GM21390 (cell line): ENCODE measurements at regions not wholly inside any gene's neighbourhood (a gene's known extent, or its start where the extent isn't known, plus 50 kb on each side); places are given as distances from the start of the nearest gene placed in this dataset.
"Not testable (repeated sequence)": the region's sequence is repeated elsewhere in the genome, so short reads cannot be mapped to it uniquely, and the experiment has no call there.

ENCODE experiments used
- ATAC-seq: cut with Tn5 transposase; IDR thresholded peaks from one replicate; pipeline ENCODE4 v1.9.1; 2021; ENCODE audit not compliant: unreplicated experiment

DNA sequence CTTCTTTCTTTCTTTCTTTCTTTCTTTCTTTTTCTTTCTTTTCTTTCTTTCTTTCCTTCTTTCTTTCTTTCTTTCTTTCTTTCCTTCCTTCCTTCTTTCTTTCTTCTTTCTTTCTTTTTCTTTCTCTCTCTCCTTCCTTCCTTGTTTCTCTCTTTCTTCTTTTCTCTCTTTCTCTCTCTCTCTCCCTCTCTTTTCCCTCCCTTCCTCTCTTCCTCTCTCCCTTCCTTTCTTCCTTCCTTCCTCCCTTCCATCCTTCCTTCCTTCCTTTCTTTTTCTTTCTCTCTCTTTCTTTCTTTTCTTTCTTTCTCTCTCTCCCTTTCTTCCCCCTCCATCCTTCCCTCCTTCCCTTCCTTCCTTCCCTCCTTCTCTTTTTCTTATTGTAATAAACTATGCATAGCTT, 105.5 kb downstream of the ZBTB18 start:
- not testable (repeated sequence) for ATAC-seq

DNA sequence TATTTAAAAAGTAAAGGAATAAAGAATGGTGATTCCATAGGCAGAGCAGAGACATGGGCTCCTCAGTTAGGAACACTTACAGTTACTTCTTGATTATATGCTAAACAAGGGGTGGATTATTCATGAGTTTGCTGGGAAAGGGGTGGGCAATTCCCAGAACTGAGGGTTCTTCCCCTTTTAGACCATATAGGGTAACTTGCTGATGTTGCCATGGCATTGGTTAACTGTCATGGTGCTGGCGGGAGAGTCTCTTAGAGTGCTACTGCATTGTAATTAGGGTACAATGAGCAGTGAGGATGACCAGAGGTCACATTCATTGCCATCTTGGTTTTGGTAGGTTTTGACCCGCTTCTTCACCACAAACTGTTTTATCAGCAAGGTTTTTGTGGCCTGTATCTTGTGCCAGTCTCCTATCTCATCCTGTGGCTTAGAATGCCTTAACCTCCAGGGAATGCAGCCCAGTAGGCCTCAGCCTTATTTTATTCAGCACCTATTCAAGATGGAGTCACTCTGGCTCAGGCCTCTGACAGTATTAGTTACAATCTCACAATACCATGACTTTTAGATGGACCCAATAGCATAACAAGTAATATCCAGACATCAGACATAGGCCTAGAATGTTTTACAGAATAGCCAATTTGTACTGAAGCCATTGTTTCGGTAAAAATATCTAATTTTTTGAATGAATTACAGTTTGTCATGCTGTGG, 106.8 kb downstream of the ZBTB18 start:
- ATAC-seq, result no peak

DNA sequence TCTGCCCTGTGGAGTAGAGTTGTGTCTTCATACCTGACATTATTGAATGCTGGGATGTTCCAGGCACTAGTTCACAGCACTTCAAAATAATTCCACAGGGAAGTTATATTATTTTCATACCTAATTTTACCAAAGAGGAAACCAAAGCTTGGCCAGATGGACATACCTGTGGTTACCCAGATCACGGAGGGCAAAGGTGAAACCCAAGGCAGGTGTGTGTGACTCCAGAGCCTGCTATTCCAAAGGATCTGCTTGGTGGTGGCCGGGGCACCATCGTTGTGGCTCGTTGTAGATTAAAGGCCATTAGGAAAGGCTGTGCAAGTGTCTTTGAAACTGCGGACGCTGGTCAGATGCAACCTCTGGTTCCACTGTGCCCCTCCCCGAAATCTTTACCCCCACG, 108.6 kb downstream of the ZBTB18 start:
- ATAC-seq, result no peak

DNA sequence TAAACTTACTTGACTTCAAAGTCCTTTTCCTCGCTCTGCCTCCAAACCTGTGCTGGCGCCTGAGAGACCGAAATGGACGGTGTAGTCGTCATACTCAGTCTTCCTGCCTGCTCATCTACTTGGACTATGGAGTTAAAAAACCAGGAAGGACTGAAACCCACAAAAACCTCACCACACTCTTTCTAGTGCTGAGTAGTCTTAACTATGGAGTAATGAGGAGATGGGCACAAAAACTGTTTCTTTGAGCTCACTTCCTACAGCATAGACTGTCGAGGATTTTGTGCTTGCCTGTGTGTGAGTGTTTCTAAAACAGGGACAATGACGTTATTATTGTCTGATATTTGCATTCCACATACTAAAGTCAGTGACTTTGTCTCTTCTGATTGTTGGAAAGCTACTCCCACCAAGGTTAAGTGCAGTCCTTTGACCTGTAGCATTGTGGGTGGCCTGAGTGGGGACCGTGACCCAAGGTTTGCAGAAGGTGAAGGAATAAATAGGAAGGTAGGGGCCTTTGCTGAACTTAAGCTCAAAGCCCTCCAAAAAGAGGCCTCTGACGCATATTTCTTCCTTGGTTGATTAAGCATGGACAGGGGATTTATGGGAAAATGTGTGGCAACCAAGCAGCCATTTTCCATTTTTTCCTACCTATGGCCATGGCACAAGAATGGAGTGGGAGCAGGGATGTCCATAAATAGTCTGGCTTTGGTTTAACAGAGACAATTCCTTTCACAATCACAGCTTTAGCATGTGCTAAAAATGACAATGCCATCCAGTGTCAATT, 109.6 kb downstream of the ZBTB18 start:
- ATAC-seq, result no peak

DNA sequence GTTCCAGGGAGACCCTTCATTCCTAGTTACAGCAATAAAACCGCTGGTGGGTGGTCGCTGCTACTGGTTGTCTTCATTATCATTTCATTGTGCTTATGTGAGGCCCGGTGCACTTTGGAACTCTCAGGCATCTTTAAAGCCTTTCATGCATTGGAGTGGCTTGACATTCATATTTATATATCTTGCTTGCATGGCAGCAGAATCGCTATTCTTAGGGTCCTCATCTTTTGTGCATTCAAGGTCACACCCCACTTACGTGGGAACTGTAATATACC, 110.1 kb downstream of the ZBTB18 start:
- ATAC-seq, result no peak

DNA sequence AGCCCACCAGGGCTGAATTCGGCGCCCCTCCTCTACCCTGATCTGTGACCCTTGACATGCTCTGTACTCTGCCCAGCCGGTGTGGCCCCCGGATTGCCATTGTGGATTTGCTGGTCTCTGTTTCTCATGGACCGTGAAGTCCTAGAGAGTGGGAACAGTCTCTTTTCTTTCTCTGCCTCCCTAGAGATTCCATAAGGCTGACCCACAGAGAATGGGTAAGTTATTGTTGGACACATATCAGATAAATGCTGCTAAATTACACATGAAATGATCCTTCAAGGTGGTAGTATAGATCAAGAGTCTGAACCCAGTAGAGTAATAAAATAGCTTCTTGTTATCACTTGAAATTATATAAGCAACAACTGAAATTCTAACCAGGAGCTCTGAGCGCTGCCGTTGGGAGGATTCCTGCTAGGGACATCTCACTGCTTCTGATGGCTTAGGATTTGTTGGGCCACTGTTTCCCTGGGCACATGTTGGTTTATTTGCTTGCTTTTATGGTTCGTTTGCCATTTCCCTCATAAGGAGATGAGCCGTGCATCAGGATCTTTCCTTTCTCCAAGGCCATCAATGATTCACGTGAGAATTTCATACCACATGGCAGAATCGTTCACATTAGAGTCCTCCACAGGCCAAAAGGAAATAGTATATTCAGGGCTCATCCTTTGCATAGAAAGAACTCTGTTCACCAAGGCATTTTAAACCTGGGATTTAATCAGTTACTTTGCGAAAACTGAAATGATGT, 111.9 kb downstream of the ZBTB18 start:
- ATAC-seq, result no peak

DNA sequence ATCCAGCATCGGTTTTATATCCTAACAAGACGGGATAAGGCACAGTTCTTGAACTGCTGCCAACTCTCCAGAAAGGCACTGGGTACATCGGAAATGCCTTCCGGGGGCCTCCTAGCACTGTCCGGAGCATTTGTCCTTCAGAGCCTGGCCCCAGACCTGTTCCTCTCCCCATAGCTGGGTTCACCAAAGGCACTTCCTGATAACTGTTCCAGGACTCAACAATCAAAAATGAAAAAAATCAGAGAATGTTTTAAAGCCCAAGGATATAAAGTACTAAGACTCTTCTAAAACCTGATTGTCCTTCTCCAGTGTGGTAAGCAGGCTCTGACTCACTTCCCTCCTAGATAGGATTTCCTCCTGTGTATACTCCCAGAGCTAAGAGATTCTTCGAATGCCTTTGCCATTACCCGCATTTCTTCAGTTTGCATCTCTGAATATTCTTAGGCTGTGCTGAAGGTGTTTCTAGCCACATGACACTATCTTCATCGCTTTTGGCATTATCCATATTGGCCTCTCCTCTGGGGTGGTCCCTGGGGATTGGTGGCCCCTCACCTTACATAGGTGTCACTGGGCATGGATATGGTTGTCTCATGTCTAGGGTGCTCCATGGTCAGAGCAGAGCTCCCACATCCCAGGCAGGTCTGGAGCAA, 112.9 kb downstream of the ZBTB18 start:
- no peak for ATAC-seq

DNA sequence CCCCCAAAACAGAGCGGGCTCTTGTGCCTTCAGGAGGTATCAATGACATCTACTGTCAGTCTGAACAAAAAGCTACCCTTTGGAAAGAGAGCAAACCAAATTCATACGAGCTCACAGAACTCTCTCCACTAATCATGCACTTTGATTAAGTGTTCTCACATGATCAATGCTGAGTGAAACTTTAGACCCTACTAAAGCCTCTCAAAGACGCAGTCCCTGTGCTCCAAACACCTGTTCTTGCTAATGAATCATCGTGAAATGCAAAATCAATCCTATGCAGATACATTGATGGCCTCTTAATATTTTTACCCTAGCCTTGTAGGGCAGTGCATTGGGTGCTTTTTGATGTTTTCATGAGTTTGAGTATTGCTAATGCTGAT, 113.4 kb downstream of the ZBTB18 start:
- no peak for ATAC-seq

DNA sequence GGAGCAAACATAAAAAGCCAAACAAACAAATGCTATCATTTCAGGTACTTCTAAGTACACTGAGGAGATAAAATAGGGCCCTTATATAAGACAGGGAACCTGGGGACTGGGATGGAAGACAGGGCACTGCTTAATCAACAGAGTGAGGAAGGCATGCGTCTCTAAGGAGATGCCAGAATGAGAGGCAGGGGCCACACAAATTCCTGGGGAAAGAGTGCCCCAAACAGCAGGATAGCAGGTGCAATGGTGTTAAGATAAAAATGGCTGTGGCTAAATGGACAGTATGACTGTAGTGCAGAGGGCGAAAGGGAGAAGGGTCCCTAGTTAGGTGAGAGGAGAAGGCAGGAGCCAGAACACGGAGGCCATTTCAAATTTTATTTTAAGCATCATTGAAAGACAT, 113.9 kb downstream of the ZBTB18 start:
- ATAC-seq, result no peak

DNA sequence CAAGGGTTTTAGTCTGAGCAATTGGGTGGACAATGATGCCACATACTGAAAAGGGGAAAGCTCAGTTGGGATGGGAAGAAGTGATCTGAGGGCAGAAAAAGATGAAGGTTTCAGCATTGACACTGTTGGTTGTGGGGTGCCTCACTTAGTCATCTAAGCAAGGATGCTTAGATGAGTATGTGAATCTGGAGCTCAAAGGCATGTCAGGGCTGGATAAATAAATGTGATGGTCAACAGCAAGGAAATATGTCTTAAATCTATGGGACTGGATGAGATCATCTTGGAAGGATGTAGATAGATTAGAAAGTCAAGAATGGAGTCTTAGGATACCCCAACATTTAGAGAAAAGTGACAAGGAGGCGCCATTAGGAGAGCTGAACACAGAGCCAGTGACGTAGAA, 114.6 kb downstream of the ZBTB18 start:
- no peak for ATAC-seq

DNA sequence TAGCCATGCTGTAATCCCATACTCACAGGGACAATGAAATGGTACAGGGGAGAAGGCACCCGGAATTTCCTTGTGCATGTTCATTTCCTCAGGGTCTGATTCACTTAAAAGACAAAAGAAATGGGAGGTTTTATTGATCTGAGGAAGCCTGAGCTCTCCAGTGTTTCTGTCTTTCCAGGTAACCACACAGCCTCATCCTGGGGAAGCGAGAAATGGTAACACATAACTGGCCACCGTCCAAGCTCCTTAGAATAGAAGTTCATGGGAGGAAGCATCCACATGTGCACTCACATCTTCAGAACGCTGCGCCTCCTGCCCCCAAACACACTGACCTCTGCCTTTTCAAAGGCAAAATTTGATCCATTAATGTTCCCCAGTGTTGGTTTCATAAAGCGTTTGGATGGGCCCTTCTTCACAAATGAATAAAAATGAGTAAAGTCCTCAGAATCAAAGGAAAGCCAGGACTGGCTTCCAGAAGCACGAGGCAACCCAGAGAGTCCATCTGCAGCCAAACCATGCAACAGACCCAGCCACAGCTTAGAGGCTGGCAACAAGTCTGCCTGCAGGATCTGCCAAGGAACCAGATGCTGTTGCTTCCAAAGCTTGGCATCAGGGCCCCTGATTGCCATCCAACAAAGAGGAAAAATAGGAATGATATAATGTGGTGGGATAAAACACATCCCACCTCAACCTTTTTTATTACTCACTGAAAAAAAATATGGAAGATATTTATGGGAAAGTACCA, 120.3 kb downstream of the ZBTB18 start:
- ATAC-seq, result no peak

DNA sequence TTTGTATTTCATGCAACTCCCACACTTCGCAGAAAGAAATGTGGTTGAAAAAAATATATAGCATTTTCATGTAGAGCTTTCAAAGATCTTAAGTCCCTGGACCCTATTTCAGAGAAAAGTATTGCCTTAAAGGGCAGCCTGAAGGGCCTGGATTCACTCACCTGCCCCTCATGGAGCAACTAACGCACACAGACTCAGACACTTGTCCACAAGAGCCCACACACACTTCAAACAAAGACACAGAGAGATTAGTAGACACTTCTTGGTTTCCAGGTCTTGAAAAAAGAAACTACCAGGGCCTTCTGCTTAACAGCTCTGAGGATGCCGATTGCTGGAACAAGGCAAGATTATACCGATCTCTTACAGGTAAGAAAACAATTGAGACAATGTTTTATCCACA, 122.2 kb downstream of the ZBTB18 start:
- no peak for ATAC-seq

DNA sequence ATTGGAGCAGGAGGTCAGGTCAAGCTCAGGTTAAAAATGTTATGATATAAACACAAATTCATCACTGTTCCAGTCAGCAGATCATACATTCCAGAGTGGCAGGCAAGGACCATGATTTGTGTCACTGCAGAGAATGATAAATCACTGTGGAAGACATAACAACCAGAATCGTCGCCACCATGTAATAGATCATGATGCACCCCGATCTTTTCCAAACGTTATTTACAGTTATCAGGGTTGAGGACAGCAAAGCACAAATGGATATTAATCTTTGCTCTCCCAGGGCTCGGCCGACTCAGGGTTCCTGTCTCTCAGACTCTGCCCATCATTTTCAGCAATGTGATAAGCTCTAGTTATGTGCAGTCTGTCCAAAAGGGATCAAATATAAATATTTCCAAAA, 122.7 kb downstream of the ZBTB18 start:
- no peak for ATAC-seq

DNA sequence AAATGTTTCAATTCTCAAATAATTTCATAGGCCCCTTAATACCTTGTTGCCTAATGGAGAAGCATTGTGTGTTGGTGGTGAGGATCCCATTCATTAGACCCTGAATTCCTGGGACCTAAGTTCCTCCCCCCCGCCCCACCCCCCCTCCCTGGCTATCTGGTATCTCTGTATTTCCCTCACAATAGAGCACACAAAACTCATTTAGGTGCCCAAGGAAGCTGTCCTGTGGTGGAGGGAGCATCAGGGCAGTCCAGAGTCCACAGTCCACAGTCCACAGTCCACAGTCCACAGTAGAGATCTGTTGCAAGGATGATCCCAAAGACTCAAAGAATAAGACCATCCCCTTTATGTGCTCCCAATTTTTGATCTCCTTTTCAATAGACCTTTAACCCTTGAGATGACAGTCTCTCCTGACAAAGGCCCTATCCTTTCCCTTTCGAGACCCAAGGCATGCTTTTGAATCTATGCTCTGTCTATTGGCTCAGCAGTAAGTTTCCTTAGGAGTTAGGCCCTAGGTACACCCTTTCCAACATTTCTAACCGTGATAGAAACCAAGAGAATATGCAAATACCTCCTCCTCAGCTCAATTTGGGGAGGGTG, 123.9 kb downstream of the ZBTB18 start:
- ATAC-seq, result no peak

DNA sequence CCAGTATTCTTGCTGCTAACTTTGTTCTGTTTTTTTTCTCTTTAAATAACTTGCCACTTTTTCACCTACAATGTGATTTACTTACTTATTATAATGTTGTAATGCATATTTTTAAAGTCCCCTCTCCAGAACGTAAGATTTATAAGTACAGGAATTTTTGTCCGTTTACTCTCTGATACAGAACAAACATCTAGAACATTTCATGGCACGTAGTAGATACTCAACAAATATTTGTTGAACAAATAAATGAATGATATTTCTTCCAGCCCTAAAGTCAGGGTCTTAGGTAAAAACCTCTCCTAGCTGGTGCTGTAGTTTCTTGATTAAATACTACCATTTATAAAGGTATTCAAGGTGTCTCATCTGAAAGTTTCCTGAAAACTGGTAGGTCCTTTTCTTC, 125.1 kb downstream of the ZBTB18 start:
- no peak for ATAC-seq

DNA sequence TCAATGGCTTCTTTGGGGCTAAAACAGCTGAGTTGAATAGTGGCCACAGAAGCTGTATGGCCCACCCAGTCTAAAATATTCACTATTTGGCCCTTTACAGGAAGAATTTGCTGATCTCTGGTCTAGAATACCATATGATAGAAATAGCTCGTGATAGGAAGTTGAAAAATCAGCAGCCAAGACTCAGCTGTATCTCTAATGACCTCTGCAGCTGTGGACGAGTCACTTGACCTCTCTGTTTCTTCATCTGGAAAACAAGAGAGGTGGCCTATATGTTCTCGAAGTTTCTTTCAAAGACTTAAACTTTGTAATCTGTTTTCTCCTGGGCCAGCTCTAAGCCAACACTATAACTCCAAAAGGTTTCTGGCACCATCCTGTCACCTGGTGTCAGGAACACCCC, 129.2 kb downstream of the ZBTB18 start:
- no peak for ATAC-seq

DNA sequence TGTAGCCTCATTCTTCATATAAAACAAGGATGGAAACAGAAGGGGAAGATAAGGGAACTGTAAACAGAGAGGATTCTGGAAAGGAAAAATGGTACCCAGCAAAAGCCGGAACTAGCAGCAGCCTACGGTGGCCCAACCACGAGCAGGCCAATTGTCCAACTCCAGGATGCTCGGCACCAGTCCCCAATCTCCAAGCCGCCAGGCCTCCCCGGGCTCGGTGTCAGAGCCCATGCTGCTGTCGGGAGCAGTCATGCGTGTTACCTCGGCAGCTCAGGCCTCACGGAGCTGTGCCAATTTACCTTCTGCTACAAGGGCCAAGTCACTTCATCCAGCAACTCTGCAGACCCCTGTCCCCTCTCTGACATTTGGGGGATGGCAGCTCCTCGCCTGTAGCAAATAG, 130.8 kb downstream of the ZBTB18 start:
- ATAC-seq, result no peak

DNA sequence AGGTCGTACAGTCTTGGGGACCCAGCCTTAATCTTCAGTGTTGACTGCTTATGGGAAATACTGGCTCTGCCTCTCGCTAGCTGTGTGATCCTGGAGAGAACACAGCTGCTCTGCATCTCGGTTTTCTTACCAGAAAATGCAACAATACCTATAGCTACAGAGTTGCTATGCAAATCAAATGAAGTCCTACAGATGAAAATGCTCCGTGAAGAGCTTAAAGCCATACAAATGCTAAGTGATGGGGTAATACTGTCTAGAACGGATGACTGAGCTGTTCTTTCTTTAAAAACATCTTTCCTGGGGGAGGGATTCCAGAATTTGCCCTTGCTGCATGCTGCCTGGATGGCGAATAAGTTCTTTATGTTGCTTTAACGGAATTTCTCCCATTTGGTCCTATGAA, 132.0 kb downstream of the ZBTB18 start:
- ATAC-seq, result no peak

DNA sequence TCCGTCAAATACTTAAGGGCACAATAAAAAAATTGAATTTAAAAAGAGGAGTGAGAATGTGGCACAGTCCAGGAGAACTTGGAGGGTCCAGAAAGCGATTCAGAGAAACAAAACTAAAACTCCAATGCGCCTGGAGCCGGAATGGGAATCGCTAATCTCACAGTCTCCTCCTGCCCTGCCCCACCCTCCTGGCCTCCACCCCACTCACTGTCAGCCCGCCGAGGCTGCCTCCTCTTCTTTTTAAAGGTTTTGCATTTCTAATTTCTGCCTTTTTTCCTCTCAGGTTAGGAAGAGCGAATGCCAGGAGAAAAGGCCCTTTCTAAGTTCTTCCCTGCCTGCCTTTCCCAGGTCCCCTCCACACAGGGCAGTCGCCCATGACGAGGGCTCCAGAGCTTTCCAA, 135.3 kb downstream of the ZBTB18 start:
- no peak for ATAC-seq

DNA sequence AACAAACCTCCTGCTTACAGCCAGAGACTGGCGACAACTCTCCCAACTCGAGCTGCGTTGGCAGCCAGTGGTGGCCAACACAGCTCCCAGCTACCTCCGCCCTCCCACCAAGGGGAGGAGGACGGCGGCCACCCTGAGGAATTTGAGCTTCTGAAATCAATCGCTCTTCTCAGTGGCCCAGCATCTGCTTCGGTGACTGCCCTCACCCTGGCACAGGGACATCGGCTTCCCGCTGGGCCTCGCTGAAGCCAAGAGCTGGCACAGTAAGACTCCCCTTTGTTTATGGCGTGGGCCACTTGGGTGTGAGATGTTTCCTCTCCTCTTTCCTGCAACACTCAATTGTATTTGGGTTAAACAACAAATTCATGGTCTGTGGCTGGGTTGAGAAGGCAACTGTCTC, 136.2 kb downstream of the ZBTB18 start:
- no peak for ATAC-seq

DNA sequence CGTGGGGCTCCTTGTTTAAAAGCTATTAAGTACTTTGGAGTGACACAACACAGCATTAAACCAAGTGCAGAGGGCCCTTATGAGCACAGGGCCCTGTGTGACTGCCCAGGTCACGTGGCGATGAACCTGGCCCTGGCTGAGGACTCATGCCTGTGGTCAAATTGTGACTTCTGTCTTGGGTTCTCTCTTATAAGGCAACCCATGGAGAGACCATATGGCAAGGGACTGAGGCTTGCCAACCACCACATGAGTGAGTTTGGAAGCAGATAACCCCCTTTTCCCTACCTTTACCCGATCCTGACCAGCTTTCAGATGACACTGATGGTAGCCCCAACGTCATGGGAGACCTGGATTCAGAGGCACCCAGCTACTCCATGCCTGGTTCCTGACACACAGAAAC, 140.5 kb downstream of the ZBTB18 start:
- no peak for ATAC-seq
